AG20443 (cell line): ENCODE measurements at regions not wholly inside any gene's neighbourhood (a gene's known extent, or its start where the extent isn't known, plus 50 kb on each side); places are given as distances from the start of the nearest gene placed in this dataset.

Experiments used
- DNase-seq: peaks from one replicate; pipeline ENCODE4 v3.0.0; 2012; ENCODE audit warnings: low spot score, mixed read lengths

GRCh38 chr20:17858450-17859001, 110.1 kb downstream of the SNX5 start:
- no peak for DNase-seq

- no peak for DNase-seq
Observed at GRCh38 chr20:17857639-17858449, 110.8 kb downstream of the SNX5 start.

- DNase-seq = no peak
Observed at GRCh38 chr20:17856837-17857605, 111.6 kb downstream of the SNX5 start.

- DNase-seq = no peak
Observed at GRCh38 chr20:17856024-17856564, 112.5 kb downstream of the SNX5 start.

- peak; percentile 69 for DNase-seq
Observed at GRCh38 chr20:17854307-17854903, 114.2 kb downstream of the SNX5 start.

- DNase-seq = no peak
Observed at GRCh38 chr20:17852323-17852722, 116.3 kb downstream of the SNX5 start.

- no peak for DNase-seq
Observed at GRCh38 chr20:17850684-17851026, 117.9 kb downstream of the SNX5 start.

- peak; percentile 95 for DNase-seq
Observed at GRCh38 chr20:17849901-17850683, 118.5 kb downstream of the SNX5 start.

- no peak for DNase-seq
Observed at GRCh38 chr20:17849138-17849900, 119.3 kb downstream of the SNX5 start.

GRCh38 chr20:17848249-17849048, 120.1 kb downstream of the SNX5 start:
- DNase-seq = no peak

GRCh38 chr20:17845701-17846475, 122.7 kb downstream of the SNX5 start:
- peak; percentile 26 for DNase-seq

GRCh38 chr20:17844549-17845298, 123.9 kb downstream of the SNX5 start:
- no peak for DNase-seq

- DNase-seq = no peak
Observed at GRCh38 chr20:17844133-17844429, 124.5 kb downstream of the SNX5 start.

- DNase-seq = peak; percentile 89
Observed at GRCh38 chr20:17843246-17844132, 125.1 kb downstream of the SNX5 start.

- peak; percentile 35 for DNase-seq
Observed at GRCh38 chr20:17841751-17842215, 126.8 kb downstream of the SNX5 start.

- no peak for DNase-seq
Observed at GRCh38 chr20:17840423-17840822, 128.2 kb downstream of the SNX5 start.

GRCh38 chr20:17838921-17839320, 129.7 kb downstream of the SNX5 start:
- no peak for DNase-seq
